Activated CD4-positive, alpha-beta T cell treated with anti-CD3 and anti-CD28 coated beads, Interleukin-2, amount 50 U/mL, for 48 hours (primary cell): ENCODE measurements at regions not wholly inside any gene's neighbourhood (a gene's known extent, or its start where the extent isn't known, plus 50 kb on each side); places are given as distances from the start of the nearest gene placed in this dataset.

Experiments used
- DNase-seq, 2 experiments: peaks; one replicate each; pipeline ENCODE4 v3.0.0-alpha.2; 2020

GRCh38 chr13:99436686-99437416, 64.4 kb upstream of the TM9SF2 start:
- peak; percentile 96 to 97 for DNase-seq

- DNase-seq: no peak
Measured at GRCh38 chr13:99439048-99439447, 62.2 kb upstream of the TM9SF2 start.

- DNase-seq: no peak
Measured at GRCh38 chr13:99439850-99440604, 61.2 kb upstream of the TM9SF2 start.

GRCh38 chr13:99442273-99442895, 58.9 kb upstream of the TM9SF2 start:
- peak in 1 of 2 experiments; percentile 56 for DNase-seq

GRCh38 chr13:99446242-99446641, 55.0 kb upstream of the TM9SF2 start:
- DNase-seq: no peak

- no peak for DNase-seq
Measured at GRCh38 chr13:99448546-99448945, 52.7 kb upstream of the TM9SF2 start.

GRCh38 chr13:99450416-99450815, 50.9 kb upstream of the TM9SF2 start:
- DNase-seq: no peak
